Neural cell (in vitro differentiated cells): ENCODE measurements at regions not wholly inside any gene's neighbourhood (a gene's known extent, or its start where the extent isn't known, plus 50 kb on each side); places are given as distances from the start of the nearest gene placed in this dataset.

Experiments
- H2AFZ ChIP-seq: fragments of 200-600, 300-800 bp; sonication (generic), shearing (Covaris generic); 2 replicates; pipeline ENCODE4 v1.6.0; 2014; ENCODE audit warnings: low read depth, mild to moderate bottlenecking, antibody characterized with exemption, low read length, moderate library complexity
- H3F3A ChIP-seq: fragments of 200-600 bp; shearing (Covaris generic); 2 replicates; pipeline ENCODE4 v1.6.1; 2016; ENCODE audit warnings: mild to moderate bottlenecking, moderate library complexity, mixed read lengths, antibody characterized with exemption, low read length; ENCODE audit not compliant: insufficient read depth, poor library complexity, severe bottlenecking
- H3K27ac ChIP-seq: fragments of 200-600, 300-800 bp; sonication (generic), shearing (Covaris generic); 2 replicates; pipeline ENCODE4 v1.5.1; 2014; ENCODE audit warnings: mild to moderate bottlenecking, low read length, moderate library complexity
- H3K27me3 ChIP-seq: fragments of 300-800, 200-600 bp; sonication (generic), shearing (Covaris generic); 2 replicates; pipeline ENCODE4 v1.6.0; 2014; ENCODE audit warnings: mild to moderate bottlenecking, low read depth, low read length, moderate library complexity; ENCODE audit not compliant: insufficient read depth
- H3K36me3 ChIP-seq: fragments of 300-800, 200-600 bp; sonication (generic), shearing (Covaris generic); 2 replicates; pipeline ENCODE4 v1.5.1; 2014; ENCODE audit warnings: mild to moderate bottlenecking, antibody characterized with exemption, low read length, moderate library complexity; ENCODE audit not compliant: insufficient read depth
- H3K4me2 ChIP-seq: fragments of 300-800, 200-600 bp; sonication (generic), shearing (Covaris generic); 2 replicates; pipeline ENCODE4 v1.6.0; 2014; ENCODE audit warnings: mild to moderate bottlenecking, low read length
- H3K4me3 ChIP-seq: fragments of 300-800, 200-600 bp; sonication (generic), shearing (Covaris generic); 2 replicates; pipeline ENCODE4 v1.5.1; 2014; ENCODE audit warnings: mild to moderate bottlenecking, low read length, moderate library complexity
- H3K79me2 ChIP-seq: fragments of 200-600 bp; shearing (Covaris generic); replicated peaks from 2 replicates; pipeline ENCODE4 v1.6.0; 2014; ENCODE audit warnings: mild to moderate bottlenecking, low read length, moderate library complexity; ENCODE audit not compliant: insufficient read depth
- H3K9ac ChIP-seq: fragments of 300-800, 200-600 bp; sonication (generic), shearing (Covaris generic); 2 replicates; pipeline ENCODE4 v1.6.1; 2016; ENCODE audit warnings: mild to moderate bottlenecking, low read length, mixed read lengths
- H3K9me2 ChIP-seq: fragments of 200-600 bp; shearing (Covaris generic); 2 replicates; pipeline ENCODE4 v1.6.1; 2016; ENCODE audit warnings: mild to moderate bottlenecking, low read length, mixed read lengths; ENCODE audit not compliant: insufficient read depth
- H3K9me3 ChIP-seq: fragments of 200-600, 300-800 bp; sonication (generic), shearing (Covaris generic); 2 replicates; pipeline ENCODE4 v1.6.1; 2016; ENCODE audit warnings: mild to moderate bottlenecking, mixed run types, low read length, moderate library complexity, mixed read lengths
- H4K20me1 ChIP-seq: fragments of 200-600 bp; shearing (Covaris generic); 2 replicates; pipeline ENCODE4 v1.6.1; 2016; ENCODE audit warnings: mild to moderate bottlenecking, mixed run types; ENCODE audit not compliant: insufficient read depth
- EP300 ChIP-seq: fragments of 450-650 bp; conservative IDR thresholded peaks from 2 replicates; pipeline ENCODE4 v1.6.1; 2014; ENCODE audit warnings: antibody characterized with exemption, mild to moderate bottlenecking, moderate library complexity; ENCODE audit not compliant: poor library complexity, severe bottlenecking
- EZH2 ChIP-seq: fragments of 200-600, 300-800 bp; shearing (Covaris generic), sonication (generic); IDR thresholded peaks from 2 replicates; pipeline ENCODE4 v1.6.1; 2014; ENCODE audit warnings: antibody characterized with exemption, low read length, borderline replicate concordance, mild to moderate bottlenecking; ENCODE audit not compliant: insufficient read depth, poor library complexity, severe bottlenecking
- MXI1 ChIP-seq: fragments of 450-650 bp; conservative IDR thresholded peaks from 2 replicates; pipeline ENCODE4 v1.6.1; 2014; ENCODE audit warnings: antibody characterized with exemption, mild to moderate bottlenecking; ENCODE audit not compliant: poor library complexity, severe bottlenecking
- POLR2AphosphoS5 ChIP-seq: IDR thresholded peaks from 2 replicates; pipeline ENCODE4 v1.6.1; 2012
- RAD21 ChIP-seq: fragments of 450-650 bp; conservative IDR thresholded peaks from 2 replicates; pipeline ENCODE4 v1.6.1; 2014; ENCODE audit warnings: antibody characterized with exemption, mild to moderate bottlenecking, moderate library complexity
- SMC3 ChIP-seq: fragments of 450-650 bp; conservative IDR thresholded peaks from 2 replicates; pipeline ENCODE4 v1.6.1; 2014; ENCODE audit warnings: antibody characterized with exemption, mild to moderate bottlenecking, moderate library complexity; ENCODE audit not compliant: poor library complexity
- TAF1 ChIP-seq: IDR thresholded peaks from 2 replicates; pipeline ENCODE4 v1.6.1; 2012; ENCODE audit warnings: low read depth
- TF ChIP-seq, protein P1 (sequence below): fragments of 450-650 bp; IDR thresholded peaks from 2 replicates; pipeline ENCODE4 v1.5.1; 2014; ENCODE audit warnings: antibody characterized with exemption, mild to moderate bottlenecking, moderate library complexity; ENCODE audit not compliant: poor library complexity, severe bottlenecking
- TF ChIP-seq, protein P2 (sequence below): IDR thresholded peaks from 2 replicates; pipeline ENCODE4 v1.6.1; 2012; ENCODE audit warnings: borderline replicate concordance

DNA sequence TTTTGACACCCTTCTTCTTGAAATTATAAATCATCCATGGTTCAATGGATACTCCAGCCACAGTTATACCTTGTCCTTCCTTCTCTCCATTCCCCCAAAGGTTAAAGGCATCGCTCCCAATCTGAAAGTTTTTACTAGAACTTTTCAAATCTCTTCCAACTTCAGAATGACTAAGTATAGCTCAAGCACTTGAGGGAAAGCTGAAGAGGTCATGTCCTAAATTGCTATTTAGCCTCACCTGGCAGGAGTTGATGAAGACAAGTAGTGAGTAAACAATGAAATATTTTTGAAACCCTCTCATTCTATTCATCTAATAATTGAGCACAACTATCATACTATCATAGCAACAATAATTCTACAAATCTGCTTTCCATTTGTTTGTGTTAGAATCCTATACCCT, 167.8 kb downstream of the HNMT start:
- H3K36me3 ChIP-seq = no peaks in the 10 kb centered on the region

DNA sequence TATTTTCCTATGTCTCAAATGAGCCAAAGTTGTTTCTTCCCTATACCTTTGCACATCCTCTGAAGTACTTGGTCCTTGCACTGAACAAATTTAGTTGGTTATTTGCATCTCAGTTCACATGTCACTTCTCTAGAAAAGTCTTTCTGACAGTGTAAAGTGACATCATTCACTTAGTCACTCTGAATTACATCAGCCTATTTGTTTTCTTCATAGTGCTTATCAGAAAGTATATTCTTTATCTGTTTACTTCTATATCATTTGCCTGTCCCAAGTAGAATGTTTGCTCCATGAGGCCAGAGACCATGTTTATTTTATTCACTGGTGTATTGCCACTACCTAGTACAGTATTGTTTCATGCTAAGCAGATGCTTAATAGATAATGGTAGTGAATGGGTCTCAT, 173.7 kb downstream of the HNMT start:
- no peaks in the 10 kb centered on the region for H3F3A ChIP-seq

More for the DNA sequence above, 167.8 kb downstream of the HNMT start:
- TF ChIP-seq EZH2 (no peak), RAD21 (no peak), TAF1 (no peak), MXI1 (no peak), POLR2AphosphoS5 (no peak), EP300 (no peak), SMC3 (no peak)
- TF ChIP-seq, protein P1, sequence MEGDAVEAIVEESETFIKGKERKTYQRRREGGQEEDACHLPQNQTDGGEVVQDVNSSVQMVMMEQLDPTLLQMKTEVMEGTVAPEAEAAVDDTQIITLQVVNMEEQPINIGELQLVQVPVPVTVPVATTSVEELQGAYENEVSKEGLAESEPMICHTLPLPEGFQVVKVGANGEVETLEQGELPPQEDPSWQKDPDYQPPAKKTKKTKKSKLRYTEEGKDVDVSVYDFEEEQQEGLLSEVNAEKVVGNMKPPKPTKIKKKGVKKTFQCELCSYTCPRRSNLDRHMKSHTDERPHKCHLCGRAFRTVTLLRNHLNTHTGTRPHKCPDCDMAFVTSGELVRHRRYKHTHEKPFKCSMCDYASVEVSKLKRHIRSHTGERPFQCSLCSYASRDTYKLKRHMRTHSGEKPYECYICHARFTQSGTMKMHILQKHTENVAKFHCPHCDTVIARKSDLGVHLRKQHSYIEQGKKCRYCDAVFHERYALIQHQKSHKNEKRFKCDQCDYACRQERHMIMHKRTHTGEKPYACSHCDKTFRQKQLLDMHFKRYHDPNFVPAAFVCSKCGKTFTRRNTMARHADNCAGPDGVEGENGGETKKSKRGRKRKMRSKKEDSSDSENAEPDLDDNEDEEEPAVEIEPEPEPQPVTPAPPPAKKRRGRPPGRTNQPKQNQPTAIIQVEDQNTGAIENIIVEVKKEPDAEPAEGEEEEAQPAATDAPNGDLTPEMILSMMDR = no peak
- TF ChIP-seq, protein P2, sequence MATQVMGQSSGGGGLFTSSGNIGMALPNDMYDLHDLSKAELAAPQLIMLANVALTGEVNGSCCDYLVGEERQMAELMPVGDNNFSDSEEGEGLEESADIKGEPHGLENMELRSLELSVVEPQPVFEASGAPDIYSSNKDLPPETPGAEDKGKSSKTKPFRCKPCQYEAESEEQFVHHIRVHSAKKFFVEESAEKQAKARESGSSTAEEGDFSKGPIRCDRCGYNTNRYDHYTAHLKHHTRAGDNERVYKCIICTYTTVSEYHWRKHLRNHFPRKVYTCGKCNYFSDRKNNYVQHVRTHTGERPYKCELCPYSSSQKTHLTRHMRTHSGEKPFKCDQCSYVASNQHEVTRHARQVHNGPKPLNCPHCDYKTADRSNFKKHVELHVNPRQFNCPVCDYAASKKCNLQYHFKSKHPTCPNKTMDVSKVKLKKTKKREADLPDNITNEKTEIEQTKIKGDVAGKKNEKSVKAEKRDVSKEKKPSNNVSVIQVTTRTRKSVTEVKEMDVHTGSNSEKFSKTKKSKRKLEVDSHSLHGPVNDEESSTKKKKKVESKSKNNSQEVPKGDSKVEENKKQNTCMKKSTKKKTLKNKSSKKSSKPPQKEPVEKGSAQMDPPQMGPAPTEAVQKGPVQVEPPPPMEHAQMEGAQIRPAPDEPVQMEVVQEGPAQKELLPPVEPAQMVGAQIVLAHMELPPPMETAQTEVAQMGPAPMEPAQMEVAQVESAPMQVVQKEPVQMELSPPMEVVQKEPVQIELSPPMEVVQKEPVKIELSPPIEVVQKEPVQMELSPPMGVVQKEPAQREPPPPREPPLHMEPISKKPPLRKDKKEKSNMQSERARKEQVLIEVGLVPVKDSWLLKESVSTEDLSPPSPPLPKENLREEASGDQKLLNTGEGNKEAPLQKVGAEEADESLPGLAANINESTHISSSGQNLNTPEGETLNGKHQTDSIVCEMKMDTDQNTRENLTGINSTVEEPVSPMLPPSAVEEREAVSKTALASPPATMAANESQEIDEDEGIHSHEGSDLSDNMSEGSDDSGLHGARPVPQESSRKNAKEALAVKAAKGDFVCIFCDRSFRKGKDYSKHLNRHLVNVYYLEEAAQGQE = no peak
- Histone ChIP-seq H4K20me1 (no peaks in the 10 kb centered on the region), H3K9me3 (no peaks in the 10 kb centered on the region), H3K9ac (no peak overlapping the region), H3K4me2 (no peak overlapping the region), H3F3A (no peaks in the 10 kb centered on the region), H2AFZ (no peak overlapping the region), H3K4me3 (no peak overlapping the region), H3K9me2 (no peaks in the 10 kb centered on the region), H3K27ac (no peak overlapping the region), H3K27me3 (no peaks in the 10 kb centered on the region), H3K79me2 (no peaks in the 10 kb centered on the region)

More for the DNA sequence above, 173.7 kb downstream of the HNMT start:
- Histone ChIP-seq H3K79me2 (no peaks in the 10 kb centered on the region), H3K27me3 (no peaks in the 10 kb centered on the region), H3K4me3 (no peak overlapping the region), H4K20me1 (no peaks in the 10 kb centered on the region), H3K9me2 (no peaks in the 10 kb centered on the region), H2AFZ (no peak overlapping the region), H3K27ac (no peak overlapping the region), H3K9ac (no peak overlapping the region), H3K9me3 (no peaks in the 10 kb centered on the region), H3K4me2 (no peak overlapping the region), H3K36me3 (no peaks in the 10 kb centered on the region)
- TF ChIP-seq POLR2AphosphoS5 (no peak), TAF1 (no peak), EP300 (no peak), MXI1 (no peak), SMC3 (no peak)
